Astrocyte (in vitro differentiated cells and primary cell): ENCODE measurements at regions not wholly inside any gene's neighbourhood (a gene's known extent, or its start where the extent isn't known, plus 50 kb on each side); places are given as distances from the start of the nearest gene placed in this dataset.
A peak's percentile ranks its signal among the peaks of the same experiment; 100 is the strongest.

Experiments
- DNase-seq: peaks from one replicate; pipeline ENCODE4 v3.0.0-alpha.2; 2010; ENCODE audit warnings: low read depth
- FAIRE-seq: peaks from 2 replicates; lab custom pipeline; 2011; peaks lifted over from hg19 to GRCh38; lab: Jason Lieb, UNC
- H2AFZ ChIP-seq: 2 replicates; pipeline ENCODE4 v1.6.0; 2012; ENCODE audit warnings: low read depth, low read length, inconsistent platforms
- H3K27ac ChIP-seq: 2 replicates; pipeline ENCODE4 v1.5.1; 2011; ENCODE audit warnings: low read depth, low read length, inconsistent platforms
- H3K27me3 ChIP-seq: 2 replicates; pipeline ENCODE4 v1.6.0; 2011; ENCODE audit warnings: low read length, inconsistent platforms; ENCODE audit not compliant: insufficient read depth
- H3K36me3 ChIP-seq: 2 replicates; pipeline ENCODE4 v1.5.1; 2011; ENCODE audit warnings: low read length, inconsistent platforms; ENCODE audit not compliant: insufficient read depth
- H3K4me1 ChIP-seq: 2 replicates; pipeline ENCODE4 v1.5.1; 2011; ENCODE audit warnings: low read length, inconsistent platforms; ENCODE audit not compliant: insufficient read depth
- H3K4me2 ChIP-seq: 2 replicates; pipeline ENCODE4 v1.6.0; 2012; ENCODE audit warnings: low read length, inconsistent platforms
- H3K4me3 ChIP-seq: 2 replicates; pipeline ENCODE4 v1.5.1; 2011; ENCODE audit warnings: low read depth, mild to moderate bottlenecking, low read length, inconsistent platforms; ENCODE audit not compliant: insufficient read depth
- H3K79me2 ChIP-seq: 2 replicates; pipeline ENCODE4 v1.6.0; 2012; ENCODE audit warnings: mild to moderate bottlenecking, low read length, inconsistent platforms; ENCODE audit not compliant: insufficient read depth
- H3K9ac ChIP-seq: 2 replicates; pipeline ENCODE4 v1.6.0; 2012; ENCODE audit warnings: mild to moderate bottlenecking, low read length, inconsistent platforms
- H3K9me3 ChIP-seq: 2 replicates; pipeline ENCODE4 v1.5.1; 2012; ENCODE audit warnings: low read depth, mild to moderate bottlenecking, low read length, inconsistent platforms; ENCODE audit not compliant: insufficient read depth
- H4K20me1 ChIP-seq: 2 replicates; pipeline ENCODE4 v1.6.0; 2012; ENCODE audit warnings: low read length, inconsistent platforms; ENCODE audit not compliant: insufficient read depth
- H3K27ac Mint-ChIP-seq: one replicate; pipeline ENCODE4 v1.8.0; 2021; ENCODE audit warnings: mild to moderate bottlenecking, mixed read lengths; ENCODE audit not compliant: unreplicated experiment
- H3K27me3 Mint-ChIP-seq: one replicate; pipeline ENCODE4 v1.8.0; 2021; ENCODE audit warnings: low read depth, mixed read lengths; ENCODE audit not compliant: unreplicated experiment
- H3K36me3 Mint-ChIP-seq: one replicate; pipeline ENCODE4 v1.8.0; 2021; ENCODE audit warnings: low read depth, mixed read lengths; ENCODE audit not compliant: unreplicated experiment
- H3K4me1 Mint-ChIP-seq: one replicate; pipeline ENCODE4 v1.8.0; 2021; ENCODE audit warnings: low read depth, mixed read lengths; ENCODE audit not compliant: unreplicated experiment
- H3K4me3 Mint-ChIP-seq: one replicate; pipeline ENCODE4 v1.8.0; 2021; ENCODE audit warnings: mild to moderate bottlenecking, moderate library complexity, mixed read lengths; ENCODE audit not compliant: unreplicated experiment
- H3K9me3 Mint-ChIP-seq: one replicate; pipeline ENCODE4 v1.8.0; 2021; ENCODE audit warnings: mild to moderate bottlenecking, mixed read lengths; ENCODE audit not compliant: unreplicated experiment
- CTCF ChIP-seq: IDR thresholded peaks from 2 replicates; pipeline ENCODE4 v1.5.1; 2011; ENCODE audit warnings: low read depth, mild to moderate bottlenecking, inconsistent platforms, low read length, moderate library complexity; ENCODE audit not compliant: insufficient read depth
- EZH2 ChIP-seq: IDR thresholded peaks from 2 replicates; pipeline ENCODE4 v1.6.1; 2012; ENCODE audit warnings: mild to moderate bottlenecking, low read length, inconsistent platforms; ENCODE audit not compliant: insufficient read depth

GRCh38 chr6:84456803-84457202 is 229.4 kb upstream of the CEP162 start:
- H3K4me1 Mint-ChIP-seq = peaks cover 3% of the 10 kb centered on the region
- DNase-seq (no peak), FAIRE-seq (no peak)
- Histone ChIP-seq H2AFZ (no peak overlapping the region), H3K79me2 (no peaks in the 10 kb centered on the region), H3K4me2 (no peak overlapping the region), H3K27ac (no peak overlapping the region), H3K4me1 (peaks cover 8% of the 10 kb centered on the region), H4K20me1 (no peaks in the 10 kb centered on the region), H3K27me3 (no peaks in the 10 kb centered on the region), H3K36me3 (no peaks in the 10 kb centered on the region), H3K4me3 (no peak overlapping the region), H3K9ac (no peak overlapping the region), H3K9me3 (no peaks in the 10 kb centered on the region)
- H3K27ac Mint-ChIP-seq = no peak overlapping the region
- no peak overlapping the region for H3K4me3 Mint-ChIP-seq
- peaks cover 1% of the 10 kb centered on the region for H3K36me3 Mint-ChIP-seq
- no peaks in the 10 kb centered on the region for H3K9me3 Mint-ChIP-seq
- no peaks in the 10 kb centered on the region for H3K27me3 Mint-ChIP-seq
- TF ChIP-seq EZH2 = no peak
- TF ChIP-seq CTCF = no peak

GRCh38 chr6:84455511-84456029 is 228.1 kb upstream of the CEP162 start:
- Mint-ChIP-seq H3K4me1 (no peaks in the 10 kb centered on the region), H3K4me3 (no peak overlapping the region), H3K27ac (no peak overlapping the region), H3K27me3 (no peaks in the 10 kb centered on the region), H3K36me3 (peaks cover 1% of the 10 kb centered on the region), H3K9me3 (no peaks in the 10 kb centered on the region)
- DNase-seq (no peak), FAIRE-seq (no peak)
- no peak overlapping the region for H3K27ac ChIP-seq
- no peaks in the 10 kb centered on the region for H3K9me3 ChIP-seq
- no peak overlapping the region for H2AFZ ChIP-seq
- H3K36me3 ChIP-seq = no peaks in the 10 kb centered on the region
- no peak overlapping the region for H3K4me3 ChIP-seq
- no peak for TF ChIP-seq EZH2
- TF ChIP-seq CTCF = no peak
- H3K79me2 ChIP-seq = no peaks in the 10 kb centered on the region
- H3K4me1 ChIP-seq = no peaks in the 10 kb centered on the region
- no peak overlapping the region for H3K4me2 ChIP-seq
- H3K9ac ChIP-seq = no peak overlapping the region
- H4K20me1 ChIP-seq = no peaks in the 10 kb centered on the region
- no peaks in the 10 kb centered on the region for H3K27me3 ChIP-seq

GRCh38 chr6:84453499-84453898 is 226.1 kb upstream of the CEP162 start:
- Mint-ChIP-seq H3K27ac (no peak overlapping the region), H3K9me3 (no peaks in the 10 kb centered on the region), H3K4me1 (peaks cover 6% of the 10 kb centered on the region), H3K27me3 (no peaks in the 10 kb centered on the region), H3K4me3 (no peak overlapping the region), H3K36me3 (no peaks in the 10 kb centered on the region)
- Histone ChIP-seq H3K9me3 (no peaks in the 10 kb centered on the region), H3K27ac (no peak overlapping the region), H3K27me3 (no peaks in the 10 kb centered on the region), H3K4me3 (no peak overlapping the region), H3K36me3 (no peaks in the 10 kb centered on the region), H3K9ac (no peak overlapping the region), H2AFZ (no peak overlapping the region), H3K79me2 (no peaks in the 10 kb centered on the region), H3K4me1 (no peaks in the 10 kb centered on the region), H3K4me2 (no peak overlapping the region), H4K20me1 (no peaks in the 10 kb centered on the region)
- no peak for TF ChIP-seq EZH2
- DNase-seq (no peak), FAIRE-seq (peak; percentile 39)
